HEK293 (cell line): ENCODE measurements at regions not wholly inside any gene's neighbourhood (a gene's known extent, or its start where the extent isn't known, plus 50 kb on each side); places are given as distances from the start of the nearest gene placed in this dataset.

ENCODE experiments used
- ZNF785 ChIP-seq: fragments of 450-650 bp; formaldehyde crosslinking; IDR thresholded peaks from 2 replicates; pipeline ENCODE4 v1.5.1; 2016; ENCODE audit warnings: missing biosample characterization, missing genetic modification characterization
- TF ChIP-seq, protein P1 (sequence below): fragments of 450-650 bp; formaldehyde crosslinking; IDR thresholded peaks from 2 replicates; pipeline ENCODE4 v1.5.1; 2016; ENCODE audit warnings: missing biosample characterization, missing genetic modification characterization
- TF ChIP-seq, protein P2 (sequence below): fragments of 450-650 bp; formaldehyde crosslinking; conservative IDR thresholded peaks from 2 replicates; pipeline ENCODE4 v1.5.1; 2016; ENCODE audit warnings: low read depth, missing biosample characterization, missing genetic modification characterization

DNA sequence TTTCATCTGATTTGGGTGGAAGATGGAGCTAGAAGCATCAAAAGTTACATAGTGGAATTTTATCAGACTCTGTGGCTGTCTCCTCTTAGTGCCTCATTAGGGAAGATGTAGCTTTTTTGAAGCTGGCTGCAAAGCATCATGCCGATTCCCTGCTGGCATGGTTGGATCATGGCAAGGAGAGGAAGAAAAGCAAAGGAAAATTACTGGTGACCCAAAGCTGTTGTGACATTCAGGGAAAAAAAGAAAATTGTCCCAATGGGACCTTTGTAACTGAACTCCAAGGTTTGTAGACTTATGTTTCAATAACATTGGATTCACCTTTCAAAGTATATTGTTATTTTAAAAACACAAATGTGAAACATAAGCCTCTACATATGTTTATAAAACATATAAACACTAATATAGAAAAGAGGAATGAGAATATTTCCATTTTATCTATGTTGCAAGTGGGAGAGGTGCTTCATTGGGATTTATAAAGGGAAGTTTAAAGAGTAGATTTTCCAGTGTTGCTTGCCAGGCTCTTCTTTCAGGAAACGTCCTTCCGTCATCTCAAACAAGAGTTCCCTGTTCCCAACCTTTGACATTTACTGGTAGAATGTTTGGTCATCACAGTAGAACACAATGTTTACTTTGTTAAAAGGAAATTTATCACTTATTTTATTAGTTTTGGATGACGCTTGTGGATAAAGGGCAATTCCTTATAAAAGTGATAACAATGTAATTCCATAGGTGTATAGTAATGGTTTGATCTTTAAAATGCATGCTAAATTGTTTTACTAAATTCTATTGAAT, 190.1 kb upstream of the GPRIN3 start:
- no peak for TF ChIP-seq ZNF785 (tag by site-specific recombination)
- TF ChIP-seq, protein P1, sequence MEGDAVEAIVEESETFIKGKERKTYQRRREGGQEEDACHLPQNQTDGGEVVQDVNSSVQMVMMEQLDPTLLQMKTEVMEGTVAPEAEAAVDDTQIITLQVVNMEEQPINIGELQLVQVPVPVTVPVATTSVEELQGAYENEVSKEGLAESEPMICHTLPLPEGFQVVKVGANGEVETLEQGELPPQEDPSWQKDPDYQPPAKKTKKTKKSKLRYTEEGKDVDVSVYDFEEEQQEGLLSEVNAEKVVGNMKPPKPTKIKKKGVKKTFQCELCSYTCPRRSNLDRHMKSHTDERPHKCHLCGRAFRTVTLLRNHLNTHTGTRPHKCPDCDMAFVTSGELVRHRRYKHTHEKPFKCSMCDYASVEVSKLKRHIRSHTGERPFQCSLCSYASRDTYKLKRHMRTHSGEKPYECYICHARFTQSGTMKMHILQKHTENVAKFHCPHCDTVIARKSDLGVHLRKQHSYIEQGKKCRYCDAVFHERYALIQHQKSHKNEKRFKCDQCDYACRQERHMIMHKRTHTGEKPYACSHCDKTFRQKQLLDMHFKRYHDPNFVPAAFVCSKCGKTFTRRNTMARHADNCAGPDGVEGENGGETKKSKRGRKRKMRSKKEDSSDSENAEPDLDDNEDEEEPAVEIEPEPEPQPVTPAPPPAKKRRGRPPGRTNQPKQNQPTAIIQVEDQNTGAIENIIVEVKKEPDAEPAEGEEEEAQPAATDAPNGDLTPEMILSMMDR (tag by site-specific recombination), result no peak
- TF ChIP-seq, protein P2, sequence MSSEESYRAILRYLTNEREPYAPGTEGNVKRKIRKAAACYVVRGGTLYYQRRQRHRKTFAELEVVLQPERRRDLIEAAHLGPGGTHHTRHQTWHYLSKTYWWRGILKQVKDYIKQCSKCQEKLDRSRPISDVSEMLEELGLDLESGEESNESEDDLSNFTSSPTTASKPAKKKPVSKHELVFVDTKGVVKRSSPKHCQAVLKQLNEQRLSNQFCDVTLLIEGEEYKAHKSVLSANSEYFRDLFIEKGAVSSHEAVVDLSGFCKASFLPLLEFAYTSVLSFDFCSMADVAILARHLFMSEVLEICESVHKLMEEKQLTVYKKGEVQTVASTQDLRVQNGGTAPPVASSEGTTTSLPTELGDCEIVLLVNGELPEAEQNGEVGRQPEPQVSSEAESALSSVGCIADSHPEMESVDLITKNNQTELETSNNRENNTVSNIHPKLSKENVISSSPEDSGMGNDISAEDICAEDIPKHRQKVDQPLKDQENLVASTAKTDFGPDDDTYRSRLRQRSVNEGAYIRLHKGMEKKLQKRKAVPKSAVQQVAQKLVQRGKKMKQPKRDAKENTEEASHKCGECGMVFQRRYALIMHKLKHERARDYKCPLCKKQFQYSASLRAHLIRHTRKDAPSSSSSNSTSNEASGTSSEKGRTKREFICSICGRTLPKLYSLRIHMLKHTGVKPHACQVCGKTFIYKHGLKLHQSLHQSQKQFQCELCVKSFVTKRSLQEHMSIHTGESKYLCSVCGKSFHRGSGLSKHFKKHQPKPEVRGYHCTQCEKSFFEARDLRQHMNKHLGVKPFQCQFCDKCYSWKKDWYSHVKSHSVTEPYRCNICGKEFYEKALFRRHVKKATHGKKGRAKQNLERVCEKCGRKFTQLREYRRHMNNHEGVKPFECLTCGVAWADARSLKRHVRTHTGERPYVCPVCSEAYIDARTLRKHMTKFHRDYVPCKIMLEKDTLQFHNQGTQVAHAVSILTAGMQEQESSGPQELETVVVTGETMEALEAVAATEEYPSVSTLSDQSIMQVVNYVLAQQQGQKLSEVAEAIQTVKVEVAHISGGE, result no peak
